Thyroid gland (tissue), 4 donors: ENCODE measurements at regions not wholly inside any gene's neighbourhood (a gene's known extent, or its start where the extent isn't known, plus 50 kb on each side); places are given as distances from the start of the nearest gene placed in this dataset.

ENCODE experiments used
- CTCF ChIP-seq, 6 experiments: fragments of 200-600 bp in 3 of 6; fragments of 450-650 bp in 3 of 6; sonication (generic) in 3 of 6; IDR thresholded peaks; one replicate each; pipeline ENCODE4 v1.5.1; 2016 to 2019; ENCODE audit warnings: antibody characterized with exemption in 6 of 6, mild to moderate bottlenecking in 2 of 6, inconsistent platforms in 1 of 6, moderate library complexity in 1 of 6
- POLR2A ChIP-seq, 2 donors: fragments of 450-650 bp; IDR thresholded peaks; one replicate each; pipeline ENCODE4 v1.6.1; 2017; ENCODE audit warnings: antibody characterized with exemption in 2 of 2, mild to moderate bottlenecking in 2 of 2, moderate library complexity in 1 of 2

GRCh38 chr21:19781881-19782652 lies 1216.1 kb upstream of the NCAM2 start:
- TF ChIP-seq CTCF (IDR thresholded peaks at IDR 0.05), result no peak
- no peak for TF ChIP-seq POLR2A (IDR thresholded peaks at IDR 0.05)
